NCI-H69 (cell line): ENCODE measurements at regions not wholly inside any gene's neighbourhood (a gene's known extent, or its start where the extent isn't known, plus 50 kb on each side); places are given as distances from the start of the nearest gene placed in this dataset.
"Not testable (repeated sequence)": the region's sequence is repeated elsewhere in the genome, so short reads cannot be mapped to it uniquely, and the experiment has no call there.

ENCODE experiments used
- DNase-seq: peaks from one replicate; lab custom pipeline; 2025; lab: John Stamatoyannopoulos, UW

GRCh38 chr18:11383381-11383780 lies 226.0 kb upstream of the SLC35G4 start:
- no peak for DNase-seq

DNA sequence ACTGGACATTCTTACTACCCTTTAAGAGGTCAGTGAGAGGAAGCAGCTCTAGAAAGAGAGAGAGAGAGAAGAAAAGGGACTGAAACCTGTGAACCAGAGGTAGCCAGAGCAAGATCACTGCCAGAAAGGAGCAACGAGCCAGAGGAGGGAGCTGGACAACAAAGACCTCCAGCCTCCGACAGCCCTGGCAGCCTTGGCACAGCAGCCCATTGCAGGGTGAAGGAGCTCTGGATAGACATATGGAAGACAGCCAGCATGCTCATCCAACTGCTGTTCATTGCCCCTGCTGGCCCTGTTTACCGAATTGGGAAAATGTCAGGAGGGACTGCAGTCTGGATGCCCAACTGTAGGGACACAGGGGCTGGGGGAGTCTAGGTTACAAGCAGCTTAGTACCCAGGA lies 228.4 kb upstream of the SLC35G4 start:
- DNase-seq = no peak

- no peak for DNase-seq
Measured at GRCh38 chr18:11379660-11380059, 229.7 kb upstream of the SLC35G4 start.

DNA sequence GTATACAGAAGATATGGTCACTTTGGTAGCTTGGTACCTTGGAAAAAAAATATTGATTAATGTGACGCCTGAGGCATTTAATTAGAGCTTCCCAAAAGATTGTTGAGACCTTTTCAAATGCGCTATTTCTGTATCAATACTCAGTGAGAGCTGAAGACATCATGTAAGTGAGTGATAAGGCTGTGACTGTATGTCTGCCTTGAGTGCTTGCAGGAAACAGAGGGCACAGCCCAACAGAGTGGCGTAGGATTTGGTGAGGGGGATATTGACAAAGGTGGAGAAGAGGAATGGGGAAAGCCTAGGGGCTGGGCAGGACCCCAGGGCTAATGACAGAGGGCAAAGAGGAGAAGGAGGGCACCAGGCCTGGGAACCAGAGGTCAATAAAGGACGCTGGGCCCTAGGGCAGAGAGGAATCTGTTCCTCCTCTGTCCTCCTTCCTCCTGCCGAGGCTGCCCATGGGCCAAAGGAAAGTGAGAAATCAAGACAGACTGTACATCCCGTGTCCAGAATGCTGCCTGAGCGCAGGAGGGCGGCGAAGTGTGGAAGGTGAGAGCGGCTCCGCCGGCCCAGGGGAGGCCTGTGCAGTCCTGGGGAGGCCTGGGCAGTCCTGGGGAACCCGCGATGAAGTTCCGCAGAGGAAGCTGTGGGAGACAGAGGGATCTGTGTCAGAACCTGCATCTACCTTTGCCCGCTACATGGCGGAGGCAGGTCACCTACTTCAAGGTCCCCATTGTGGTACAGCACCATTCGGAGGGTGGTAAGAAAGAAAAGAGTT lies 228.6 kb upstream of the PIEZO2 start:
- no peak for DNase-seq

DNA sequence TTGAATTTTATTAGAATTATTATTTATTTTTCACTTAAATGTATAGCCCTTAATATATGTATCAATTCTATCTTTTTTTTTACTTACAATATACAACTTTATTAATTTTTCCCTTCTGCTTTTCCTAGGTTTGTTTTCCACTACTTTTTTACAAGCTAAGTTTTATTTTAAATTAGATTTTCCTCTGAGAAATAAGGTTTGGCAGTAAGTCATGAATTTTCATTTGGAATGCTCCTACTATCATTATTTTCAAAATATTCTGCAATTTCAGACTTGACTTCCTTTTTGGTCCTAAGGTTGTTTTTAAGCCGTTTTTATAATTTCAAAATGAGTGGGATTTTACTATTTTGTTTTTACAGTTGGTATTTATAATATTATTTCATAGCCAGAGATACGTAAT lies 222.8 kb upstream of the PIEZO2 start:
- no peak for DNase-seq

DNA sequence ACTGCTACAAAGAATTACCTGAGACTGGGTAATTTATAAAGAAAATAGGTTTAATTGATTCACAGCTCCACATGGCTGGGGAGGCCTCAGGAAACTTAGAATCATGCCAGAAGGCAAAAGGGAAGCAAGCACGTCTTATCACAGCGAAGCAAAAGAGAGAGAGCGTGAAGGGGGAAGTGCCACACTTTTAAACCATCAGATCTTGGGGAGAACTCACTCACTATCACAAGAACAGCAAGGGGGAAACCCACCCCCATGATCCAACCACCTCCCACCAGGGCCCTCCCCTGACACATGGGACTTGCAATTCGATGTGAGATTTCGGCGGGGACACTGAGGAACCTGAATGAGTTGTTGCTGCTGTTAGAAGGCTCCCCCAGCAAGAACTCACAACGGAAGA lies 220.2 kb upstream of the PIEZO2 start:
- no peak for DNase-seq

GRCh38 chr18:11368020-11368419 lies 218.7 kb upstream of the PIEZO2 start:
- no peak for DNase-seq

DNA sequence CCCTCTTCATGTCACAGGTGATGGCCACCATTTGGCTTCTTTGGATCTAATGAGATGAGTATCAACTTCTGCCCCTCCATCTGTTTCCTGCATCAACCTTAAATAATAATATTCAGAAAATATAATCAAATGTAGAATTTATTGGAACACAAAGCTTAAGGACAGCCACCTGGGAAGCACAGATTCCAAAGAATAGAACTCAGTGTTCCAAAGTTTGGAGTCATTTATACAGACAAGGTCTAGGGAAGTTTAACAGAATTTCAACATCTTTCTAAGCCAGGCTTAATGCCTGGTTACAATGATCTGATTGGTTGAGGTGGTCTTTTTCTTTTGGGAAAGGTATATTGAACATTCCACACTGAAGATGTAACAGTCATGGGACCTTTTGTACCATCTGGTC lies 218.0 kb upstream of the PIEZO2 start:
- no peak for DNase-seq

- DNase-seq = peak; percentile 11
Measured at GRCh38 chr18:11366410-11366809, 217.0 kb upstream of the PIEZO2 start.

GRCh38 chr18:11362856-11363255 lies 213.5 kb upstream of the PIEZO2 start:
- no peak for DNase-seq

DNA sequence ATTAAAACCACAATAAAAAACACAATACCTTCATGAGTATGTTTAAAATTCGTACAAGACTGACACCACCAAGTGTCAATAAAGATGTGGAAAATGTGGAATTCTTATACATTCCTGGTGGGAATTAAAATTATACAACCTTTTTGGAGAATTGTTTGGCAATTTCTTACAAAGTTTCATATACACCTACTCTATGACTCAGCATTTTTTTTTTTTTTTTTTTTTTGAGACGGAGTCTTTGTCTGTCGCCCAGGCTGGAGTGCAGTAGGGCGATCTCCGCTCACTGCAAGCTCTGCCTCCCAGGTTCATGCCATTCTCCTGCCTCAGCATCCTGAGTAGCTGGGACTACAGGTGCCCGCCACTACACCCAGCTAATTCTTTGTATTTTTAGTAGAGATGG lies 212.5 kb upstream of the PIEZO2 start:
- DNase-seq = not testable (repeated sequence)

DNA sequence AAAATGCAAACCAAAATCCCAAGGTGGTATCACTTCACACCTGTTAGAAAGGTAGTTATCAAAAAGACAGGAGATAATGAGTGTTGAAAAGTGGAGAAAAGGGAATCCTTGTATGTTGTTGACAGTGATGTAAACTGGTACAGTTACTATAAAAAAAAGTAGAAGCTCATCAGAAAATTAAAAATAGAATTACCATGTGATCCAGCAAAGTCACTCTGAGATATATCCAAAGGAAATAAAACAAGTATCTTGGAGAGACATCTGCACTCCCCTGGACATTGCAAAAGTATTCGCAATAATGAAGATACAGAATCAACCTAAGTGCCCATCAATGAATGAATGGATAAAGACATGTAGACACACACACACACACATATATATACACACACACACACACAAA lies 208.3 kb upstream of the PIEZO2 start:
- DNase-seq = no peak

DNA sequence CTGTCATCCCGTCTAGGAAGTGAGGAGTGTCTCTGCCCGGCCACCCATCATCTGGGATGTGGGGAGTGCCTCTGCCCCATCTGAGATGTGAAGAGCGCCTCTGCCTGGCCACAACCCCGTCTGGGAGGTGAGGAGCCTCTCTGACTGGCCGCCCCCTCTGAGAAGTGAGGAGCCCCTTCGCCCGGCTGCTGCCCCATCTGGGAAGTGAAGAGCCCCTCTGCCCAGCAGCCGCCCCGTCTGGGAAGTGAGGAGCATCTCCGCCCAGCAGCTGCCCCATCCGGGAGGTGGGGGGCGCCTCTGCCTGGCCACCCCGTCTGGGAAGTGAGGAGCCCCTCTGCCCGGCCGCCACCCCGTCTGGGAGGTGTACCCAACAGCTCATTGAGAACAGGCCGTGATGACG lies 195.2 kb upstream of the PIEZO2 start:
- DNase-seq = not testable (repeated sequence)

DNA sequence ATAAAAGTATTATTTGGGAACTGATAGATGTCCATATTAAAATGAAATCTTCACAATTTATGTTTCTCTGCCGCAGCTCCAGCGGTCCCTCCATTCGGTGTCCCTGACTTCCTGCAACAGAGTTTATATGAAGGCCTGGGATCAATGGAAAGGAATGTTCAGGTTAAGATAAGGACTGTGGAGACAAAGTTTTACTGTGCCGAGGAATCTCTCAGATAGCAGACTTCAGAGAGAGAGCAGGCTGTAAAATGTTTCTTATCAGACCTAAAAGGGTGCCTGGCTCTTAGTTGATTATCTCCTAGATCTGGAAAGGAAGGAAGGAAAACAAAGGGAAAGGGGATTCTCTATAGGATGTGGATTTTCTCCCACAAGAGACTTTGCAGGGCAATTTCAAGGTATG lies 193.7 kb upstream of the PIEZO2 start:
- DNase-seq = no peak

DNA sequence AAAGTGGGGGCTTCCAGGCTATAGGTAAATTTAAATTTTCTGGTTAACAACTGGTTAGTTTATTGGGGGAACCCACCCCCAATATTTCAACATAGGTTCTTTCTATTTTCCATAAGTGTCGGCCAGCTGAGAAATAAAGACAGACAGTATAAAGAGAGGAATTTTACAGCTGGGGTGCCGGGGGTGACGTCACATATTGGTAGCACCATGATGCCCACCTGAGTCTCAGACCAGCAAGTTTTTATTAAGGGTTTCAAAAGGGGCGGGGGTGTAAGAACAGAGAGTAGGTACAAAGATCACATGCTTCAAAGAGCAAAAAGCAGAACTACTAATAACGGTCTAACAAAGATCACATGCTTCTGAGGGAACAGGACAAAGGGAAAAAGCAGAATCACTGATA lies 192.7 kb upstream of the PIEZO2 start:
- DNase-seq = not testable (repeated sequence)

GRCh38 chr18:11339188-11339775 lies 189.9 kb upstream of the PIEZO2 start:
- DNase-seq = no peak

GRCh38 chr18:11336241-11336640 lies 186.9 kb upstream of the PIEZO2 start:
- no peak for DNase-seq

DNA sequence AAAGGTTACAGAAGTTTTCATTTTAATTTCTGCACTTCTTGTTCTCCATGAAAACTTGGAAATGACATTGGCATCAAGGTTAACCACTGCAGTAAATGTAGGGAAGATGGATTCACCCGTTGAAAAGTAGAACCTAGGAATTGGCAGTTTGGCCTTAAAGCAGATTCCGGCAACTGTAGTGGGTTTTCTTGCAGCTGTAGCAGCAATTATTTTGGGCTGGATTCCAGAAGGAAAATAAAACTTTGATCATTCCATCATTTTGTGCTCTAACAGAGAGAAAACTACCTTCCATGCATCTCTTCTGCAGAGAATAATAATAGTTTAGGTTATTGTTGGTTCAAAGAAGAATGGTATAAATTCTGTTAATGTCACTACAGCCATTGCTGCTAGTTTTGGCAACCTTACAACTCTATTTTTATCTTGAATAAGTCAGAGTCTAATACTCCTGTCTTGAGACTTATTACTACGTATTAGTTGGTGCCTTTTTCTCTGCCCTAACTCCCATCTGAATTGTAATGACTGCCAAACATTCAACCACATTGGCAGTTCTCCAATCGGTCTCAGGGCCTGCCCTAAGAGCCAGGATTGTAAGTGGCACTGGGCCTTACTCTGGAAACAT lies 178.1 kb upstream of the PIEZO2 start:
- DNase-seq = no peak

- DNase-seq = no peak
Measured at GRCh38 chr18:11324956-11325882, 175.8 kb upstream of the PIEZO2 start.

DNA sequence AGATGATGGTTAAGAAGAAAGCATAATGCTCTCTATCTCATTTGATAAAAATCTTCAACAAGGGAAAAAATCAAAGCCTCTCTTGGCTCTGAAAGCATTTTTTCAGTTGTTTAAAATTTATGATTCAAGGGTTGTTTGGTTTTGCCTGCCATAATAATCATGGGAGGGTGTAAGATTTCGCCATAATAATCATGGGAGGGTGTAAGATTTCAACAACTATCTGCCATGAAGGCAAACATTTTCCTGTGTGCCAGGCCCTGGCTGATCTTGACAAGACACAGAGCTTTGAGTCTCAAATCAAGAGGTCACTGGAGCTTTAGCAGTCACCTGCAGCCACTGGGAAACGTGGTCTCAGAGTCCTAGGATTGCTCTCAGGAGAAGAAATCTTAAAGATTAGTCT lies 175.1 kb upstream of the PIEZO2 start:
- no peak for DNase-seq

DNA sequence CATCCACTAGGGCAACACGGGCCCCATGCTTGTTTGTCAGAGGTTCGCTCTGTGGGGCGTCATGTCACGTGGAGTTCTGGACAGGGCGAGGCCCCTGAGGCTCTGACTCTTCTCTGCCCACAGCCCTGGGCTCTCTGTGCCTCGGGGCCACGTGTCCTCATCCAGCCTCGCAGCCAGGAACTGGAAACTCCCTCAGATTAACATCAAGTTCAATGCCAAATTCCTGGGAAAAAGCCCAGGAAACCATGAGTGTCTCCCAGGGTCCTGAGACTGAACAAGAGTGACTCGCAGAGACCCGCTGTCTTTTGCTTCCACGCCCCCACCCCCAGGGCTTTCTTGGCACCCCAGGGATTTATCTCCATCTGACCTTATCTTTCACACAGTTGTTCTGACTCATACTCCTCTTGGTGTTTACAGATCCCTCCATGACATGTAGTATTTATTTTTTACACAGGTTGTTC lies 174.0 kb upstream of the PIEZO2 start:
- peak; percentile 14 for DNase-seq

DNA sequence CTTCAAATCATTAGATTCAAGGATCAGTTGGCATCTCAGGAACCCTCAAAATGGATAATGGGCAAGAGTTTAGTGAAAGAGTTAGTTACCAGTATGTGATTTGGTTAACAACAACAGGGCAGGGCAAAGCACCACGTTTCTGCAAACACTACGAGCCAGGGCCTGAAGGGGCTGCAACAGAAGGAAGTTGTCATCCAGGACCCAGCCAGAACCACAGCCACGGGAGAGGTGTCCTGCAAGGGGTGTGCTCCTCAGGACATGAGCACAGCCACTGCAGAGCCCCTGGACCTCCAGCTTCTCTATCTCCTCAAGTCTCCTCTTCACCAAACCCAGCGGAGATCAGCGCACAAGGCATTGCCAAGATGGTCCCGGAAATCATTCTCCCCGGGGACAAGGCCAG lies 173.3 kb upstream of the PIEZO2 start:
- no peak for DNase-seq
